B cell (primary cell): ENCODE measurements at regions not wholly inside any gene's neighbourhood (a gene's known extent, or its start where the extent isn't known, plus 50 kb on each side); places are given as distances from the start of the nearest gene placed in this dataset.

Source experiments
- ATAC-seq: fragments of 200-7000 bp; cut with Tn5 transposase; one replicate; pipeline ENCODE4 v1.10.0; 2021; ENCODE audit warnings: low read depth, mild to moderate bottlenecking, moderate number of reproducible peaks, moderate library complexity
- CTCF ChIA-PET: fragments of 350-600 bp; sonication (Branson Sonifier 250); formaldehyde crosslinking; loops from one replicate; lab custom pipeline; 2021; ENCODE audit warnings: antibody characterized with exemption, inconsistent platforms; lab: Charles Lee
- POLR2A ChIA-PET: fragments of 350-600 bp; sonication (Branson Sonifier 250); formaldehyde crosslinking; loops from one replicate; lab custom pipeline; 2021; ENCODE audit warnings: antibody characterized with exemption; lab: Charles Lee
- DNase-seq: peaks from one replicate; pipeline ENCODE4 v3.0.0; 2013
- H2AFZ ChIP-seq: 2 replicates; pipeline ENCODE4 v1.6.1; 2012; ENCODE audit warnings: mild to moderate bottlenecking, low read depth, low read length; ENCODE audit not compliant: insufficient read depth, poor library complexity, severe bottlenecking
- H3K27ac ChIP-seq, 2 donors: 1 replicate in 1 of 2; 2 replicates in 1 of 2; pipeline ENCODE4 v1.5.1; 2012 to 2013; ENCODE audit warnings: low read length in 2 of 2, mild to moderate bottlenecking in 2 of 2, moderate library complexity in 1 of 2
- H3K27me3 ChIP-seq, 4 experiments: fragments of 200-600 bp in 1 of 4; sonication (generic) in 1 of 4; replicated peaks in 1 of 4; 1 replicate in 2 of 4; 2 replicates in 2 of 4; pipeline versions ENCODE4 v1.6.1 to v1.7.0; 2013 to 2016; ENCODE audit warnings: low read length in 3 of 4, mild to moderate bottlenecking in 2 of 4, mixed read lengths in 1 of 4, moderate library complexity in 1 of 4; ENCODE audit not compliant: insufficient read depth in 4 of 4, control insufficient read depth in 3 of 4; ENCODE audit errors: control extremely low read depth in 1 of 4
- H3K36me3 ChIP-seq, 2 experiments: replicated peaks in 1 of 2; 1 replicate in 1 of 2; 2 replicates in 1 of 2; pipeline versions ENCODE4 v1.6.1 to v1.7.1; 2013; ENCODE audit warnings: low read length in 1 of 2; ENCODE audit not compliant: insufficient read depth in 2 of 2, control insufficient read depth in 1 of 2; ENCODE audit errors: control extremely low read depth in 1 of 2, extremely low read depth in 1 of 2
- H3K4me1 ChIP-seq, 2 donors: fragments of 200-600 bp in 1 of 2; sonication (generic) in 1 of 2; 1 replicate in 1 of 2; 2 replicates in 1 of 2; pipeline versions ENCODE4 v1.5.1 to v1.6.1; 2013 to 2017; ENCODE audit warnings: low read length in 2 of 2; ENCODE audit not compliant: control insufficient read depth in 2 of 2, insufficient read depth in 2 of 2
- H3K4me2 ChIP-seq: replicated peaks from 2 replicates; pipeline ENCODE3; 2012; ENCODE audit warnings: mild to moderate bottlenecking, low read depth, low read length; ENCODE audit not compliant: poor library complexity, severe bottlenecking
- H3K4me3 ChIP-seq, 5 experiments: fragments of 200-600 bp in 1 of 5; sonication (generic) in 1 of 5; 1 replicate in 3 of 5; 2 replicates in 2 of 5; pipeline versions ENCODE4 v1.5.1 to v1.7.0; 2011 to 2016; ENCODE audit warnings: low read length in 4 of 5, mild to moderate bottlenecking in 4 of 5, low read depth in 2 of 5, control low read depth in 1 of 5, moderate library complexity in 1 of 5; ENCODE audit not compliant: insufficient read depth in 1 of 5; ENCODE audit errors: control extremely low read depth in 1 of 5, extremely low read depth in 1 of 5
- H3K79me2 ChIP-seq: fragments of 200-600 bp; sonication (generic); one replicate; pipeline ENCODE4 v1.6.0; 2016; ENCODE audit warnings: low read length; ENCODE audit not compliant: control insufficient read depth, insufficient read depth
- H3K9ac ChIP-seq: fragments of 200-600 bp; sonication (generic); 2 replicates; pipeline ENCODE4 v1.6.1; 2017; ENCODE audit warnings: mild to moderate bottlenecking, low read length, moderate library complexity
- H3K9me3 ChIP-seq, 3 donors: one replicate each; pipeline versions ENCODE4 v1.6.1 to v1.7.1; 2013; ENCODE audit warnings: low read length in 2 of 3; ENCODE audit not compliant: control insufficient read depth in 2 of 3, insufficient read depth in 1 of 3; ENCODE audit errors: control extremely low read depth in 1 of 3
- H4K20me1 ChIP-seq: 2 replicates; pipeline ENCODE4 v1.6.0; 2012; ENCODE audit warnings: mild to moderate bottlenecking, low read length; ENCODE audit not compliant: insufficient read depth, control insufficient read depth, poor library complexity, severe bottlenecking
- H3K27ac Mint-ChIP-seq: one replicate; pipeline ENCODE4 v1.8.0; 2021; ENCODE audit warnings: mixed read lengths
- H3K27me3 Mint-ChIP-seq: one replicate; pipeline ENCODE4 v1.8.0; 2021; ENCODE audit warnings: mixed read lengths
- H3K4me1 Mint-ChIP-seq: one replicate; pipeline ENCODE4 v1.8.0; 2021; ENCODE audit warnings: mixed read lengths
- H3K4me3 Mint-ChIP-seq: one replicate; pipeline ENCODE4 v1.8.0; 2021; ENCODE audit warnings: mixed read lengths
- H3K9me3 Mint-ChIP-seq: one replicate; pipeline ENCODE4 v1.8.0; 2022; ENCODE audit warnings: mixed read lengths; ENCODE audit not compliant: insufficient read depth
- CTCF ChIP-seq: fragments of 200-600 bp; IDR thresholded peaks from one replicate; pipeline ENCODE4 v1.8.0; 2022; ENCODE audit warnings: antibody characterized with exemption, mild to moderate bottlenecking
- EZH2 ChIP-seq: IDR thresholded peaks from 2 replicates; pipeline ENCODE4 v1.6.1; 2012; ENCODE audit warnings: borderline replicate concordance, low read depth, mild to moderate bottlenecking, moderate library complexity, low read length; ENCODE audit not compliant: insufficient read depth, poor library complexity, severe bottlenecking
- WGBS: methylation state at CpG from one replicate; pipeline ENCODE4 v1.1.5; 2013; ENCODE audit warnings: missing lambda C conversion rate; ENCODE audit not compliant: insufficient coverage; 5-methylcytosine and 5-hydroxymethylcytosine counted together
- intact Hi-C: fragments of 100-400 bp; cut with micrococcal nuclease; formaldehyde crosslinking; loops from one replicate; pipeline ENCODE4 v1.10.0; 2022

- Mint-ChIP-seq H3K27ac (no peak overlapping the region), H3K27me3 (no peaks in the 10 kb centered on the region), H3K4me1 (peaks cover 7% of the 10 kb centered on the region), H3K9me3 (no peaks in the 10 kb centered on the region), H3K4me3 (no peak overlapping the region)
- DNase-seq, result no peak
- H3K4me3 ChIP-seq, result no peak overlapping the region
- no peaks in the 10 kb centered on the region for H3K9me3 ChIP-seq
- ATAC-seq, result no peak
- intact Hi-C loops, result no loop called here
- no peak overlapping the region for H3K27ac ChIP-seq
- no peaks in the 10 kb centered on the region for H4K20me1 ChIP-seq
- H3K79me2 ChIP-seq, result no peaks in the 10 kb centered on the region
- no peak overlapping the region for H3K9ac ChIP-seq
- 100% methylated on average over 2 of the region's 2 CpGs for WGBS
- ChIA-PET CTCF (interaction anchor here (0.5 to 0.6 kb wide), 2 partner anchors 14 to 526 kb away, joined by 3 to 4 read pairs; no protein-coding TSS in a partner anchor), POLR2A (no interaction called here)
- H3K27me3 ChIP-seq, result no peaks in the 10 kb centered on the region
- no peak overlapping the region for H2AFZ ChIP-seq
- H3K36me3 ChIP-seq, result no peaks in the 10 kb centered on the region
- no peak overlapping the region for H3K4me2 ChIP-seq
- peaks cover 0 to 5% of the 10 kb centered on the region in 2 donors for H3K4me1 ChIP-seq
- no peak for TF ChIP-seq EZH2
- no peak for TF ChIP-seq CTCF
Observed at GRCh38 chr1:81433676-81434075, 367.1 kb upstream of the ADGRL2 start.

- H3K4me1 Mint-ChIP-seq, result peaks cover 3% of the 10 kb centered on the region
- peaks cover 0 to 2% of the 10 kb centered on the region in 2 donors for H3K4me1 ChIP-seq
- no peaks in the 10 kb centered on the region for H4K20me1 ChIP-seq
- no peaks in the 10 kb centered on the region for H3K9me3 ChIP-seq
- H3K79me2 ChIP-seq, result no peaks in the 10 kb centered on the region
- CTCF ChIA-PET, result no interaction called here
- H3K27me3 ChIP-seq, result no peaks in the 10 kb centered on the region
- no peak overlapping the region for H3K9ac ChIP-seq
- TF ChIP-seq EZH2 (no peak), CTCF (no peak)
- DNase-seq (no peak), ATAC-seq (no peak)
- H3K4me3 ChIP-seq, result no peak overlapping the region
- no peaks in the 10 kb centered on the region for H3K36me3 ChIP-seq
- no peak overlapping the region for H3K4me3 Mint-ChIP-seq
- WGBS, result 82% methylated on average over 4 of the region's 8 CpGs
- H3K27ac Mint-ChIP-seq, result no peak overlapping the region
- H3K27me3 Mint-ChIP-seq, result no peaks in the 10 kb centered on the region
- H3K27ac ChIP-seq, result no peak overlapping the region
- no peaks in the 10 kb centered on the region for H3K9me3 Mint-ChIP-seq
- intact Hi-C loops, result no loop called here
- no peak overlapping the region for H3K4me2 ChIP-seq
- H2AFZ ChIP-seq, result no peak overlapping the region
- POLR2A ChIA-PET, result no interaction called here
Observed at GRCh38 chr1:81432654-81433109, 368.1 kb upstream of the ADGRL2 start.
